ENCODE measurements at regions not wholly inside any gene's neighbourhood (a gene's known extent, or its start where the extent isn't known, plus 50 kb on each side); places are given as distances from the start of the nearest gene placed in this dataset.

DNA sequence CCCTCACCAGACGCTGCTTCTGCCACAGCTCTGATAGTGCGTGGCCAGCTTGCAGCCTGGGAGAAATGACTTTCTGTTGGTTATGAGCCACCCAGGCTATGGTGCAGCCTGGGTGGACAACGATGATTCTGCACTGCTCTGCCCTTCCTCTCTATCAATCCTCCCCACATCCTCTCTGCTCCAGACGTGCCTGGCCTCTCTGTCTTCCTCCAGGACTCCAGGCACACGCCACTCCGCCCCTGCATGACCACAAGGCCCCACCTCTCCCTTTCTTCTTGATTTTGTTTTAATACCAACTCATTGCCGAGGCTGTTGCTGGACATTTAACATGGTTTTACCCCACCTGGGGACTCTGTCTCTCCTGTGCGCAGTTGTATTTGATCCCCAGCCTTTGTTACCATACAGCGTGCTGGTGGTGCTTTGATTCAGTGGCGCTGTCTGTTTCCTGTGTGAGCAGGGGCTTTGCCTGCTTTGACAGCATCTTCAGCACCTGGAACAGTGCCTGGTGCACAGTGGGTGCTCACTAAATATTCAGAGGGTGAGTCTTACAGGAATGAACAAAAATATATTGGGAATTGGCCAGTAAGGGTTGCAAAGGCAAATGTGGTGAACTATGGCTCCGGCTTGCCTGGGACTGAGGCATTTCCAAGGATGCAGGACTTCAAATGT, 280.9 kb downstream of the CDH26 start:
- TF ChIP-seq, protein P1, sequence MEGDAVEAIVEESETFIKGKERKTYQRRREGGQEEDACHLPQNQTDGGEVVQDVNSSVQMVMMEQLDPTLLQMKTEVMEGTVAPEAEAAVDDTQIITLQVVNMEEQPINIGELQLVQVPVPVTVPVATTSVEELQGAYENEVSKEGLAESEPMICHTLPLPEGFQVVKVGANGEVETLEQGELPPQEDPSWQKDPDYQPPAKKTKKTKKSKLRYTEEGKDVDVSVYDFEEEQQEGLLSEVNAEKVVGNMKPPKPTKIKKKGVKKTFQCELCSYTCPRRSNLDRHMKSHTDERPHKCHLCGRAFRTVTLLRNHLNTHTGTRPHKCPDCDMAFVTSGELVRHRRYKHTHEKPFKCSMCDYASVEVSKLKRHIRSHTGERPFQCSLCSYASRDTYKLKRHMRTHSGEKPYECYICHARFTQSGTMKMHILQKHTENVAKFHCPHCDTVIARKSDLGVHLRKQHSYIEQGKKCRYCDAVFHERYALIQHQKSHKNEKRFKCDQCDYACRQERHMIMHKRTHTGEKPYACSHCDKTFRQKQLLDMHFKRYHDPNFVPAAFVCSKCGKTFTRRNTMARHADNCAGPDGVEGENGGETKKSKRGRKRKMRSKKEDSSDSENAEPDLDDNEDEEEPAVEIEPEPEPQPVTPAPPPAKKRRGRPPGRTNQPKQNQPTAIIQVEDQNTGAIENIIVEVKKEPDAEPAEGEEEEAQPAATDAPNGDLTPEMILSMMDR (conservative IDR thresholded peaks at IDR 0.05; ENCODE audit: low read depth, low read length): no peak
- DNase-seq (ENCODE audit: low read depth): no peak
- H3K4me3 ChIP-seq (ENCODE audit: low read depth, low read length): no peak overlapping the region

DNA sequence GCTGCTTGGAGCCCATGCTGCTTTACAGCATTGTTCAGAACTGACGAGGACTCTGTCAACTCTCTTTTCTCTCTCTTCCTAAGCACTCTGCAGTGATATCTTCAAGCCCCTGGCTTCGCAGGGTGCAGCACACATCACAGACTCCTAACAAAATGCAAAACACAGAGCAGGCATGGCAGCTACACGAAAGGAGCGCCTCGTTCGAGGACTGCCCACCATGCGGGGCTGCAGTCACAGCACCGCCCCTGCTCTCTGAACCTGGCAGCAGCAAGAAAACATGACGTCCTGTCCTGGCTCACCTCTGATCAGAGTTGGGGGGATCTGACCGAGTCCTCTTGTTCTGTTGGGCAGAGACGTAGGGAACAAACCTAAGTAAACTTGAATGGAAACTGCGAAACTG, 281.7 kb downstream of the CDH26 start:
- DNase-seq (ENCODE audit: low read depth): no peak
- no peak overlapping the region for H3K4me3 ChIP-seq (ENCODE audit: low read depth, low read length)
- TF ChIP-seq, protein P1 (conservative IDR thresholded peaks at IDR 0.05; ENCODE audit: low read depth, low read length): no peak

DNA sequence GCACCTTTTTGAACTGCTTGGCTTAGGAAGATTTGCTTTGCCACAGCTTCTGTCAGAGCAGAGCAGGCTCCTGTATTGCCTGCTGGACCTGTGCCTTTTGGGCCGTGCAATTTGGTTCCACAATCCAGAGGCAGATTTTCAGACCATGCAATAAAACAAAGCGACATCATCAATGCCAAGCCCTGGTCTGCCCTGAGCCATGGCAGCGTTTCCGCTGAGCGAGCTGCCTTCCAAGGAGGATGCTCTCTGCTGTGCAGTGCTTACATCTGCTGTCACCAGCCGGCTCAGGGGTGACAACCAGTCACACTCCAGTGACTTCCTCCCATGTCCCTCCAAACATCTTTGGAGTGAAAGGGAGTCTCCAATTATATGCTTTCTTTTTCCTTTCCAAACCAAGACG, 282.2 kb downstream of the CDH26 start:
- TF ChIP-seq, protein P1 (conservative IDR thresholded peaks at IDR 0.05; ENCODE audit: low read depth, low read length): no peak
- no peak for DNase-seq (ENCODE audit: low read depth)
- H3K4me3 ChIP-seq (ENCODE audit: low read depth, low read length): no peak overlapping the region

- no peak for DNase-seq (ENCODE audit: low read depth)
- TF ChIP-seq, protein P1 (conservative IDR thresholded peaks at IDR 0.05; ENCODE audit: low read depth, low read length): no peak
- no peak overlapping the region for H3K4me3 ChIP-seq (ENCODE audit: low read depth, low read length)
Observed at GRCh38 chr20:60240986-60241385, 282.8 kb downstream of the CDH26 start.

- no peak overlapping the region for H3K4me3 ChIP-seq (ENCODE audit: low read depth, low read length)
- TF ChIP-seq, protein P1 (conservative IDR thresholded peaks at IDR 0.05; ENCODE audit: low read depth, low read length): no peak
- no peak for DNase-seq (ENCODE audit: low read depth)
Observed at GRCh38 chr20:60242836-60243505, 284.7 kb downstream of the CDH26 start.

- DNase-seq (ENCODE audit: low read depth): no peak
- TF ChIP-seq, protein P1 (conservative IDR thresholded peaks at IDR 0.05; ENCODE audit: low read depth, low read length): no peak
Observed at GRCh38 chr20:60244373-60245146, 286.3 kb downstream of the CDH26 start.

More at GRCh38 chr20:60244373-60245146, 286.3 kb downstream of the CDH26 start:
- no peak overlapping the region for H3K4me3 ChIP-seq (ENCODE audit: low read depth, low read length)
